IPS-18c (cell line): ENCODE measurements at regions not wholly inside any gene's neighbourhood (a gene's known extent, or its start where the extent isn't known, plus 50 kb on each side); places are given as distances from the start of the nearest gene placed in this dataset.

ENCODE experiments used
- H3K4me3 ChIP-seq: 2 replicates; pipeline ENCODE4 v1.7.0; 2013; ENCODE audit warnings: low read depth, mild to moderate bottlenecking, low read length, moderate library complexity; ENCODE audit not compliant: insufficient read depth
- H3K9me3 ChIP-seq: one replicate; pipeline ENCODE4 v1.6.1; 2013; ENCODE audit warnings: mild to moderate bottlenecking, low read length, moderate library complexity; ENCODE audit not compliant: control insufficient read depth, insufficient read depth

DNA sequence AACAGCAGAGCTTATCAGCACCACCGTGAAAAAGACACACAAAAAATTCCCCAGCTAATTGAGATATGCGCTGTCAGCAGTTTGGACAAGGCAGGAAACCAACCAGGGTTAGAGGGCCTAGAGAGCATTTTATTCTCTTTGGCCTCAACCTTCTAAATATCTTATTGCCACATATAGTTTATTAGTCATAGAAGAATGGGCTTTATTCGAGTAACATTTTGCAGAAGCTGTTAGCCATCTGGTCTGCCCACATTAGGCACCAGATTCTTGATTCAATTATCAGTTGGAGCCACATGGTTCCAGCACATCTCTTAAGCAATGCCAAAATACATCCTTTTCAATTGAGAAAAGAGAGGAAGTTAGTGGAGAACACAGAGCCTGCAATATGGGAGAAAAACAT is 109.9 kb upstream of the CXADR start:
- H3K9me3 ChIP-seq = peaks cover 3% of the 10 kb centered on the region
- no peak overlapping the region for H3K4me3 ChIP-seq

DNA sequence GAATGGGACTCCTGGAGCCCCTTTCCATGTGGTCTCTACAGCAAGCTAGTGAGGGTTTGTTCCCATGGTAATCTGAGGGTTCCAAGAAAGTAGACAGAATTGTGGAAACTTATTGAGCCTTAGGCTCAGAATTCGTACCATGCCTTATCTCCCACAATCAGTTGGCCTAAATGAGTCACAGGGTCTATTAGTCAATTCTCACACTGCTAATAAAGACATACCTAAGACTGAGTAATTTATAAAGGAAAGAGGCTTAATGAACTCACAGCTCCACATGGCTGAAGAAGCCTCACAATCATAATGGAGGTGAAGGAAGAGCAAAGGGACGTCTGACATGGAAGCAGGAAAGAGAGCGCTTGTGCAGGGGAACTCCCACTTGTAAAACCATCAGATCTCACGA is 106.6 kb upstream of the CXADR start:
- Histone ChIP-seq H3K9me3 (peaks cover 3% of the 10 kb centered on the region), H3K4me3 (no peak overlapping the region)

DNA sequence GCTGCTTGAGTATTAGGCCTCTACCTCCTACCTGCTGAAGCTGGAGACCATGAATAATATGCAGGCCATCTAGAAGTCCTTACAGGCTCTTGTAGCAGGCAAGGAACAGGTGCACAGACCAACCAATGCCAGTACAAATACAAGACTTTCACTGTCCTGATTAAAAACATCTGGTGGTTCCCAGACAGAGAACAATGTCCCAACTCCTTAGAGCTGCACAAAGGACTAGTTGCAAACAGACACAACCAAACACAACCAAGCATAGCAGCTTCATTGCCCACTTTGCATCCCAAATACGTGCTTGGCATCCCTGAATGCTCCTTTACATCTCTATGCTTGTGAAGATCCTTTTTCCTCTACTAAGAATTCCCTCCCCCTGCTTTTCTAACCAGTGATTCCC is 98.1 kb upstream of the CXADR start:
- Histone ChIP-seq H3K4me3 (no peak overlapping the region), H3K9me3 (no peaks in the 10 kb centered on the region)

DNA sequence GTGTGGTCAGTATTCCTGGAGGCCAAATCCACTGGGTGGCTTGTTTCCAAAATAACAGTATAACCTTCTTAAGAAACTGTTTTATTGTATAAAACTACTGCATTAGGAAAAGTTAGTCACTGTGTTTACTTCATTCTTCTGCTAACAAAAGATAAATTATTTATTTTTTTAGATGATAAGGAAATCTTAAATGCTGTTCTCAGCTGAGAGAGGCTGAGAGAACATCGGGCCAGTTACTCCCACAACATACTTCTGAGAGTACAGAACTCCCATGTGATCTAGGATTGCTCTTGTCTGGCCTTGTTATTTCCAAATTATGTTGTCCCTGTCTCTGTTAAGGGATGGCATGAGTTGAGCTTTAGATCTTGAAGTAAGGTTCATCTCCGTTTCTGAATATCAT is 96.7 kb upstream of the CXADR start:
- Histone ChIP-seq H3K9me3 (no peaks in the 10 kb centered on the region), H3K4me3 (no peak overlapping the region)

DNA sequence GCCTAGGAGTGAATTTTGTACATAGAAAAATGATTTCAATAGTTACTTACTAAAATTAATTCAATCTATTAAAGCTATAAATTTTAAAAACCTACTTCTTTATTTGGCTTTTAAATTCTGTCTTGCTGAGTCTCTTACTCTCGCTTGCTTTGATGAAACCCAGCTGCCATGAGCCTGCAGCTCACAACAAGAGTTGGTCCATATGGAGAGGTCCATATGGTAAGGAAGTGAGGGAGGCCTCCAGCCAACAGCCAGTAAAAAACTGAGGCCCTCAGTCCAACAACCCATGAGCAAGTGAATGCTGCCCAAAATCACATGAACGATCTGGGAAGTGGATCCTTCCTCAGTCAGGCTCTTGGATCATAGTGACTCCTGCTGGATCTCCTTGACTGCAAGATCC is 89.9 kb upstream of the CXADR start:
- H3K9me3 ChIP-seq = peaks cover 2% of the 10 kb centered on the region

DNA sequence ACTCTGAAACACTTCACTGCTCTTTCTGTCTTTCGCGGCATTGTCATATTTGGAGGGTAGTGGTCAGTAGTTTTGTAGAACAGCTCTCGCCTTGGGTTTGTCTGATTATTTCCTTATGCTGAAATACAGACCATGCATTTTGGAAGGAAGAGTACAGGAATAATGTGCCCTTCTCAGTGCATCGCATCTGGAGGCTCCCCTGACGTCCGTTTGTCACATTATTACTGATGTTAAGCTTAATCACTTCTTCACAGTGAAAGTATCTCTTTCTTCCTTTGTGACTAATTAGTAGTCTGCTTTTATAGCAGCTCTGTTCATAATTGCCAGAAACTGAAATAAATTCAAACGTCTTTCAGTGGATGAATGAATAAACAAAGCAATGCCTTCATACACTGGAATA is 85.7 kb upstream of the CXADR start:
- Histone ChIP-seq H3K9me3 (peaks cover 2% of the 10 kb centered on the region), H3K4me3 (no peak overlapping the region)

More for the DNA sequence above, 89.9 kb upstream of the CXADR start:
- H3K4me3 ChIP-seq = no peak overlapping the region

DNA sequence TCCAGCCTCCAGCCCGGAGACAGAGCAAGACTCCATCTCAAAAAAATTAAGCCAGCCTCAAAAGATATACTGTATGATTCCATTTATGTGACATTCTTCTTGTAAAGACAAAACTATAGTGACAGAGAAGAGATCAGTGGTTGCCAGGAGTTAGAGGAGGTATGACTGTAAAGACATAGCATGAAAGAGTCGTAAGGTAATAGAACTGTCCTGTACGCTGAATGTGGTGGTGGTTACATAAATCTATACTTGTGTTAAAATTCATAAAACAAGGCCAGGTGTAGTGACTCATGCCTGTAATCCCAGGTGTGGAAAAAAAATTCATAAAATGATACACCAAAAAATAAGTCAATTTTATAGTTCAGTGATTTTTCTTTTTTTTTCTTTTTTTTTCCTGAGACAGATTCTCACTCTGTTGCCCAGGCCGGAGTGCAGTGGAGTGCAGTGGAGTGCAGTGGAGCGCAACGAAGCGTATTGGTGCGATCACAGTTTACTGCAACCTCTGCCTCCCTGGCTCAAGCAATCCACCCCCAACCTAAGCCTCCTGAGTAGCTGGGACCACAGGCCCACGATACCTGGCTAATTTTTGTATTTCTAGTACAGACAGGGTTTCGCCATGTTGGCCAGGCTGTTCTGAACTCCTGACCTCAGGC is 84.9 kb upstream of the CXADR start:
- H3K4me3 ChIP-seq = no peak overlapping the region
- H3K9me3 ChIP-seq = peaks cover 2% of the 10 kb centered on the region

DNA sequence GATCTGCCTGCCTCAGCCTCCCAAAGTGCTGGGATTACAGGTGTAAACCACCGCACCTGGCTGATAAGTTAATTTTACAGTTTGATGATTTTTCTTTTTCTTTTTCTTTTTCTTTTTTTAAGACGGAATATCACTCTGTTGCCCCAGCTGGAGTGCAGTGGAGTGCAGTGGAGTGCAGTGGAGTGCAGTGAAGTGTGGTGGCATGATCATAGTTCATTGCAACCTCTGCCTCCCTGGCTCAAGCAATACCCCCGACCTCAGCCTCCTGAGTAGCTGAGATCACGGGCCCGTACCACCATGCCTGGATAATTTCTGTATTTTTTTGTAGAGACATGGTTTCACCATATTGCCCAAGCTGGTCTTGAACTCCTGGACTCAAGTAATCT is 84.4 kb upstream of the CXADR start:
- Histone ChIP-seq H3K4me3 (no peak overlapping the region), H3K9me3 (peaks cover 2% of the 10 kb centered on the region)

DNA sequence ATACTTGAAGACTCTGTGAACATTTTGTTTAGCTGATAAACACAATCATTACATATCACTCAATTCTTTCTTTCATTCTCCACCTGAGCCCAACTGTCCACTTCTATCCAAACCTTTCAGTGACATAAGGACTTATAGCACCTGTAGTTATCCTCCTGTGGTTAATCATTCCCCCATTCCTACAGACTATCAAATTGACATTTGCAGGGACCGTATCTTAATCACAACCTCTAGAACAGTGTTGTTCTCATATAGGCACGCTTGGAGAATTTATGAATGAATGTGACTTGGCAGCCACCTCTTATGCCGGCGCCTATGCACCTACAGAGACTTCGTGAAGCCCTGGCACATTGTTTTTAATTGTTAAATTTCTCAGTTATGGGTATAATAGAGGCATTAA is 83.9 kb upstream of the CXADR start:
- Histone ChIP-seq H3K4me3 (no peak overlapping the region), H3K9me3 (peaks cover 2% of the 10 kb centered on the region)

DNA sequence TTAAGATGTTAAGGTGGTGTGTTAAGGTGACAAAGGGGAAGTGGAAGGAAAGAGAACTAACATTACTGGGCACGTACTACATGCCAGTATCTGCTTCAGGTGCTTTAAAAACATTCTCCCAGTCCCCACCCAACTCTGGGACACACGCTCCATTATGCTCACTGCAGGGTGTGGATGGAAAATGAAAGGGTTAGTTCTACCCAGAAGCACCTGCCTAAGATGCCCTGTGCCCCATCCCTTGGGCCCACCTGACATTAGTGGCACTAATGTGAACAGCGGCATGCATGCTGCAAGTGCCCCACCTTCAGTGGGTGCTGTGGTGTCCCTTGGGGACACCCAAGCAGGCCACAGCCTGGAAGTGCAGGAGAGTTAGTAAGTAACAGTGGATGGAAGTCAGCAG is 82.9 kb upstream of the CXADR start:
- Histone ChIP-seq H3K4me3 (no peak overlapping the region), H3K9me3 (peaks cover 2% of the 10 kb centered on the region)

DNA sequence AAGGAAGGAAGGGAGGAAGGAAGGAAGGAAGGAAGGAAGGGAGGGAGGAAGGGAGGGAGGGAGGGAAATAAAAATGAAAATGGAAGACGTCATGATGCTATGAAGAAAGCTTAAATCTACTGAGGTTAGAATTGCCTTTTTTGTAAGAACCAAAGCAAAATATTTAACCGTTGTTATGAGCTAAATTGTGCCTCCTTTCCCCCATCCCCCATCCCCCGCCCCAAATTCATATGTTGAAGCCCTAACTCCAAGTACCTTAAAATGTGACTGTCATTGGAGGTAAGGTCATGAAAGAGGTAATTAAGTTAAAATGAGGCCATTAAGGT is 80.1 kb upstream of the CXADR start:
- Histone ChIP-seq H3K4me3 (no peak overlapping the region), H3K9me3 (no peaks in the 10 kb centered on the region)

DNA sequence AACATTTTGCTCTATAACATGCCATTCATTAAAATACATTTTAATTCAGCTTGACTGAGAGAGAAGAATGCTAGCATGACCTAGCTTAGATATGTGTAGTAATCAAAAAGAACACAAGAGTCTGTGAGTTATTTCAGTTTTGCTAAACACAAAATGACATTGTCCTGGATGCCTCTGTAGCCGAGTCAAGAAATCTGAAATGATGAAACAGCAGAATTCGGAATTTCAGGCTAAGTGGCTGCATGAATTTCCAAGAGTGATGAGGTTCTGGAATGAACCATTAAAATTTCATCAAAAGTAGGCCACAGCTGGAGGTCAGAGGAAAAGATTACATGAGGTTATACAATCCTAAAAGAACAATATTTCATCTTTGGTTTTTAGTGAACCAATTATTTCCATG is 79.1 kb upstream of the CXADR start:
- Histone ChIP-seq H3K9me3 (no peaks in the 10 kb centered on the region), H3K4me3 (no peak overlapping the region)

DNA sequence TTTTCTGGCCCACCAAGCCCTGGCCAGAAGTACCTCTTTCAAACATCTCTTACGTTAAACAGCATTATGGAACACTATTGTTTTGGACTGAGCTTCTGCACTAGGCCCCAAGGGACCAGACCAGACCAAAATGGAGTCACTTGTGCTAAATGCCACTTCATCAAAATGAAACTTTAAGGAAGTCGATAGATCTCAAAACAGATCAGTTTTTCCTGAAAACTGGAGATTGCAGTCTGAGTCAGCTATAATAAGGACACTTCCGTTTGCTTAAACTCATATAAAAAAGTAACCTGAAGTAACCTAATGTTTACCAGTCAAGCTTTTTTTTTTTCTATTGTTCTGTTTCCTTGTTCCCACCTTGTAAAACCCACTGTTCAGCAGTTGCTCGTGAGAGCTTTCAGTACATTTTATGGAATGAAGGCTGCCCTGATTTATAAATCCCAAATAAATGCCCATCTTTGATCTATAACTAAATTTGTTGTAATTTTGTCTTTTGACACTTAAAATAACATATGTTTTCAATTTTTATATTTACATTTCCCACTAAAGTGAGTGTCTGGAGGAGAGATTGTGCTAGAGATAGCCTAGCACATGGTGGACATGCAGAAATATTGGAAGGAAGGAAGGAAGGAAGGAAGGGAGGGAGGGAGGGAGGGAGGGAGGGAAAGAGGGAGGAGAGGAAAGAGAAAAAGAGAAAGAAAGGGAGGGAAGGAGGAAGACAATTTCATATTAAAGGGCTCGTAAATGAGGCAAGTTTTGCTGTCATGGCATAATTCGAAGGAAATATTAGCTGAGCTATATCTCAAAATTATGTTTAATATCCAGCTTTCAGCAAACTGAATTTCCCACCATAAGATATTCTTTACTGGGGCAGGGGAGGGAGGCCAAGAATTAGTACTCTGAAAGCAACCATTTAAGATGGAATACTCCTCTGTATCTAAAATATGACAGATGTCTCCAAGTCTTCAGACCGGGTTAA is 77.0 kb upstream of the CXADR start:
- Histone ChIP-seq H3K9me3 (no peaks in the 10 kb centered on the region), H3K4me3 (no peak overlapping the region)

DNA sequence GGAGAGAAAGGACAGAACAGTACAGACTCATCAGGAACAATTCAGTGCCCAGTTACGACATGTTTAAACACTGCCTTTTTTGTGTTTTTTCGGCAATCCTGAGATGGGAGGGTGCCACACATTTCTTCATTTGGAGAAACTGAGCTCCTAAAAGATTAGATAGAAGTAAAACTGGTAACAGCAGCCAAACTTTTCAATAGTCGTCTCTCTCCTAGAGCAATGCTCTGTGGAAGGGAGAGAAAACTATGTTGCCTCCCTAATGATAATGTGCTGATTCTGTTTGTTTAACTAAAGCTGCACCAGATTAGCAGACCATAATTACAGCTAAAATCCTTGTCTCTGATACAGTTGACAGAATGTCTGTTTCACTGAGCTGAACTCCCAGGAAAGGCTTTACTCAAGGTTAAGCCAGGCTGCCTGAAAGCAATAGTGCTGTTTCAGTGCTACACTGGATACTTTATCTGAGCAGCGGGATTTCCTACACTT is 76.2 kb upstream of the CXADR start:
- H3K4me3 ChIP-seq = no peak overlapping the region
- H3K9me3 ChIP-seq = no peaks in the 10 kb centered on the region

DNA sequence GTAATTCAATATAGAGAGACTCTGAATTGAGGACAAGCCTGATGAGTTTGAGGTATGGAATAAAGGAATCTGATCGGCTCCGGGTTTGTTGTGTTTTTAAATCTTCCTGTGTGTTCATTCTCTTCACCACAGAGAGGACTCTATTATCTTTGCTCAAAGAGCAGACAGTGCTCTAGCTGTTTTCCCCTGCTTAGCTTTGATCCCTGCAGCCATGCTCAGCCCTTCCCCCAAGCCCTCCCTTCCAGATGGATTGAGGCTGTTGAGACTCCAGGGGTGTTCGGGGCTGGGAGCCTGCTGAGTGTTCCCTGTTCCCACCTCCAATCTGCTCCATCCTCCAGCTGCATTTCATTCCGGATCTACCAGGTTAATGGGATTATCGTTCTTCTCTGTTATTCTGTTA is 74.2 kb upstream of the CXADR start:
- Histone ChIP-seq H3K4me3 (no peak overlapping the region), H3K9me3 (no peaks in the 10 kb centered on the region)

DNA sequence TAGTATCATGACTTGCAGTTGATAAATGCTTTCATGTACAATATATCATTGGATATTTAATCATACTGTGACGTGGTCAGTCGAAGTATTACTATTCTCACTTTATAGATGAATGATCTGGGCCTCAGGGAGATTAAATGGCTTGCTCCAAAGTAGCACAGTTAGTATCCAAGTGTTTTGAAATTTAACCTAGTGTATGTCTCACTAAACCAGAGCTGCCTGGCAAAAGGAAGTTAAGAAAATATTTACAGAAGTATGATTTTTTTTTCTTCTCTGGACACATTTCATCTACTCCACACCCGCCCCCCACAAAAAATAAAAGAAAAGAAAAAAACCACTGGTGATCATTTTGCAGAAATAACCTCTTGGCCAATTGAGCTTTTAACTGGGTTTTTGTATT is 71.9 kb upstream of the CXADR start:
- Histone ChIP-seq H3K4me3 (no peak overlapping the region), H3K9me3 (no peaks in the 10 kb centered on the region)

DNA sequence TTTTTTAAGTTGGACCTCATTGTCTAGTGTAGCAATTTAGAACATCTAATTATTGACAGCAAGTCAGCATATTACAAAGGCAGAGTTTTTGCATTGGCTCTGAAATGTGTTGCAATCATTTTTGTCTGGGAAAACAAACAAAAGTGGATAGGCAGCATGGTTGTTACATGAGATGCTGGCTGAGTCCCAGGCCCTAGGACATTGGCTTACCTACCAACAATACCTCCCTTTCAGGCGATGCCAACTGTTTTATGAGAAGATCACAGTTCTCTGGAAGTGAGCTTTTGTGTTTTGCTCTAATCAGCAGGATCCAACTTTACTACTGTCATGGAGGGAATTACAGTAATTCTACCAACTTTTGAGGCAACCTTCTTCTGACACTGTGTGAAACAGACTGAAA is 71.5 kb upstream of the CXADR start:
- Histone ChIP-seq H3K9me3 (no peaks in the 10 kb centered on the region), H3K4me3 (no peak overlapping the region; the same call in 1 of the 2 replicates)

DNA sequence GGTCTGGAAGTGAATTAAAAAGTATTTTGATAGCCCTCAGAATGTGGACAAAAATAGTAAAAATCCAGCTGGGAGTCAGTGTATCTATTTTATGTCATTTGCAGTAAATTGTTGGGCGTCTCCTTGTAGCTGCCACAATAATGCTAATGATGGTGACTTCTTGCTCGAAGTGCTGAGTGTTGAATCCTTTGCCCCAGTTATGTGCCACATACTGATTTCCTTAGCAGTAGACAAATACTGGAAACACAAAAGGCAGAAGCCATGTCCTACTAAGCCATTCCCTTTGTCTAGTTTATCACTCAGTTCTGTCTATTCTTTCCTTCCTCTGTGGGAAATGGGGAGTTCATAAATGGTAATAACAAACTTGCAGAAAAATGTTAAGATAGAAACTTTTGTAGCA is 70.7 kb upstream of the CXADR start:
- no peaks in the 10 kb centered on the region for H3K9me3 ChIP-seq
- no peak overlapping the region for H3K4me3 ChIP-seq
